B cell (primary cell): ENCODE measurements at regions not wholly inside any gene's neighbourhood (a gene's known extent, or its start where the extent isn't known, plus 50 kb on each side); places are given as distances from the start of the nearest gene placed in this dataset.

Experiments used
- ATAC-seq: fragments of 200-7000 bp; cut with Tn5 transposase; one replicate; pipeline ENCODE4 v1.10.0; 2021; ENCODE audit warnings: low read depth, mild to moderate bottlenecking, moderate number of reproducible peaks, moderate library complexity
- CTCF ChIA-PET: fragments of 350-600 bp; sonication (Branson Sonifier 250); formaldehyde crosslinking; loops from one replicate; lab custom pipeline; 2021; ENCODE audit warnings: antibody characterized with exemption, inconsistent platforms; lab: Charles Lee
- POLR2A ChIA-PET: fragments of 350-600 bp; sonication (Branson Sonifier 250); formaldehyde crosslinking; loops from one replicate; lab custom pipeline; 2021; ENCODE audit warnings: antibody characterized with exemption; lab: Charles Lee
- DNase-seq: peaks from one replicate; pipeline ENCODE4 v3.0.0; 2013
- H2AFZ ChIP-seq: 2 replicates; pipeline ENCODE4 v1.6.1; 2012; ENCODE audit warnings: mild to moderate bottlenecking, low read depth, low read length; ENCODE audit not compliant: insufficient read depth, poor library complexity, severe bottlenecking
- H3K27ac ChIP-seq, 2 donors: 1 replicate in 1 of 2; 2 replicates in 1 of 2; pipeline ENCODE4 v1.5.1; 2012 to 2013; ENCODE audit warnings: low read length in 2 of 2, mild to moderate bottlenecking in 2 of 2, moderate library complexity in 1 of 2
- H3K27me3 ChIP-seq, 4 experiments: fragments of 200-600 bp in 1 of 4; sonication (generic) in 1 of 4; replicated peaks in 1 of 4; 1 replicate in 2 of 4; 2 replicates in 2 of 4; pipeline versions ENCODE4 v1.6.1 to v1.7.0; 2013 to 2016; ENCODE audit warnings: low read length in 3 of 4, mild to moderate bottlenecking in 2 of 4, mixed read lengths in 1 of 4, moderate library complexity in 1 of 4; ENCODE audit not compliant: insufficient read depth in 4 of 4, control insufficient read depth in 3 of 4; ENCODE audit errors: control extremely low read depth in 1 of 4
- H3K36me3 ChIP-seq, 2 experiments: replicated peaks in 1 of 2; 1 replicate in 1 of 2; 2 replicates in 1 of 2; pipeline versions ENCODE4 v1.6.1 to v1.7.1; 2013; ENCODE audit warnings: low read length in 1 of 2; ENCODE audit not compliant: insufficient read depth in 2 of 2, control insufficient read depth in 1 of 2; ENCODE audit errors: control extremely low read depth in 1 of 2, extremely low read depth in 1 of 2
- H3K4me1 ChIP-seq, 2 donors: fragments of 200-600 bp in 1 of 2; sonication (generic) in 1 of 2; 1 replicate in 1 of 2; 2 replicates in 1 of 2; pipeline versions ENCODE4 v1.5.1 to v1.6.1; 2013 to 2017; ENCODE audit warnings: low read length in 2 of 2; ENCODE audit not compliant: control insufficient read depth in 2 of 2, insufficient read depth in 2 of 2
- H3K4me2 ChIP-seq: replicated peaks from 2 replicates; pipeline ENCODE3; 2012; ENCODE audit warnings: mild to moderate bottlenecking, low read depth, low read length; ENCODE audit not compliant: poor library complexity, severe bottlenecking
- H3K4me3 ChIP-seq, 5 experiments: fragments of 200-600 bp in 1 of 5; sonication (generic) in 1 of 5; 1 replicate in 3 of 5; 2 replicates in 2 of 5; pipeline versions ENCODE4 v1.5.1 to v1.7.0; 2011 to 2016; ENCODE audit warnings: low read length in 4 of 5, mild to moderate bottlenecking in 4 of 5, low read depth in 2 of 5, control low read depth in 1 of 5, moderate library complexity in 1 of 5; ENCODE audit not compliant: insufficient read depth in 1 of 5; ENCODE audit errors: control extremely low read depth in 1 of 5, extremely low read depth in 1 of 5
- H3K79me2 ChIP-seq: fragments of 200-600 bp; sonication (generic); one replicate; pipeline ENCODE4 v1.6.0; 2016; ENCODE audit warnings: low read length; ENCODE audit not compliant: control insufficient read depth, insufficient read depth
- H3K9ac ChIP-seq: fragments of 200-600 bp; sonication (generic); 2 replicates; pipeline ENCODE4 v1.6.1; 2017; ENCODE audit warnings: mild to moderate bottlenecking, low read length, moderate library complexity
- H3K9me3 ChIP-seq, 3 donors: one replicate each; pipeline versions ENCODE4 v1.6.1 to v1.7.1; 2013; ENCODE audit warnings: low read length in 2 of 3; ENCODE audit not compliant: control insufficient read depth in 2 of 3, insufficient read depth in 1 of 3; ENCODE audit errors: control extremely low read depth in 1 of 3
- H4K20me1 ChIP-seq: 2 replicates; pipeline ENCODE4 v1.6.0; 2012; ENCODE audit warnings: mild to moderate bottlenecking, low read length; ENCODE audit not compliant: insufficient read depth, control insufficient read depth, poor library complexity, severe bottlenecking
- H3K27ac Mint-ChIP-seq: one replicate; pipeline ENCODE4 v1.8.0; 2021; ENCODE audit warnings: mixed read lengths
- H3K27me3 Mint-ChIP-seq: one replicate; pipeline ENCODE4 v1.8.0; 2021; ENCODE audit warnings: mixed read lengths
- H3K4me1 Mint-ChIP-seq: one replicate; pipeline ENCODE4 v1.8.0; 2021; ENCODE audit warnings: mixed read lengths
- H3K4me3 Mint-ChIP-seq: one replicate; pipeline ENCODE4 v1.8.0; 2021; ENCODE audit warnings: mixed read lengths
- H3K9me3 Mint-ChIP-seq: one replicate; pipeline ENCODE4 v1.8.0; 2022; ENCODE audit warnings: mixed read lengths; ENCODE audit not compliant: insufficient read depth
- CTCF ChIP-seq: fragments of 200-600 bp; IDR thresholded peaks from one replicate; pipeline ENCODE4 v1.8.0; 2022; ENCODE audit warnings: antibody characterized with exemption, mild to moderate bottlenecking
- EZH2 ChIP-seq: IDR thresholded peaks from 2 replicates; pipeline ENCODE4 v1.6.1; 2012; ENCODE audit warnings: borderline replicate concordance, low read depth, mild to moderate bottlenecking, moderate library complexity, low read length; ENCODE audit not compliant: insufficient read depth, poor library complexity, severe bottlenecking
- WGBS: methylation state at CpG from one replicate; pipeline ENCODE4 v1.1.5; 2013; ENCODE audit warnings: missing lambda C conversion rate; ENCODE audit not compliant: insufficient coverage; 5-methylcytosine and 5-hydroxymethylcytosine counted together
- intact Hi-C: fragments of 100-400 bp; cut with micrococcal nuclease; formaldehyde crosslinking; loops from one replicate; pipeline ENCODE4 v1.10.0; 2022

DNA sequence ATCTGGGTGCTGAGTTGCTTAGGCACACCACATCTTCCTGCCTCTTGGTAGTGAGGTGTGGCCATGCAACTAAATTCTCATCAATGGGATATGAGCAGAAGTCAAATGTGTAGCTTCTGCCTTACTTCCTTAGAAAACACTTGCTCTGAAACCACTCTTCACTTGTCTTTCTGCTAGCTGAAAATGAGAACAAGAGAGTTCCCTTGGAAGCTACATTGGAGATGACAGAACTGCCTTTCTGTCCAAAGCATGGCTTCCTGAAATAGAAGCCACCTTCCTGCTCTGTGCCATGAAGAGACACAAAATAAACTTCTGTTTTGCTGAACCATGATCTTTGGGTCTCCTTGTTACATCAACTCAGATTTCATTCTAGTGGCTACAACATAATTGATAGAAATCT is 659.9 kb downstream of the IRS1 start:
- no peak overlapping the region for H3K27ac Mint-ChIP-seq
- H3K4me1 Mint-ChIP-seq = peaks cover 18% of the 10 kb centered on the region
- ATAC-seq = no peak
- ChIA-PET POLR2A (no interaction called here), CTCF (no interaction called here)
- TF ChIP-seq CTCF = no peak
- no peak for TF ChIP-seq EZH2
- no peak overlapping the region for H3K4me2 ChIP-seq
- no peaks in the 10 kb centered on the region for H3K9me3 ChIP-seq
- H3K27ac ChIP-seq = no peak overlapping the region
- no peak for DNase-seq
- H3K4me3 ChIP-seq = no peak overlapping the region
- no peaks in the 10 kb centered on the region for H3K9me3 Mint-ChIP-seq
- H4K20me1 ChIP-seq = no peaks in the 10 kb centered on the region
- intact Hi-C loops = no loop called here
- peaks cover 17 to 23% of the 10 kb centered on the region in 2 donors for H3K4me1 ChIP-seq
- no peaks in the 10 kb centered on the region for H3K36me3 ChIP-seq
- no peak overlapping the region for H3K4me3 Mint-ChIP-seq
- no peaks in the 10 kb centered on the region for H3K79me2 ChIP-seq
- H2AFZ ChIP-seq = no peak overlapping the region
- H3K9ac ChIP-seq = no peak overlapping the region
- no peaks in the 10 kb centered on the region for H3K27me3 ChIP-seq
- no peaks in the 10 kb centered on the region for H3K27me3 Mint-ChIP-seq

- Mint-ChIP-seq H3K4me1 (peaks cover 18% of the 10 kb centered on the region), H3K4me3 (no peak overlapping the region), H3K9me3 (no peaks in the 10 kb centered on the region), H3K27ac (peak overlapping the region; percentile 1), H3K27me3 (peaks cover 10% of the 10 kb centered on the region)
- H4K20me1 ChIP-seq = no peaks in the 10 kb centered on the region
- POLR2A ChIA-PET = no interaction called here
- H3K4me3 ChIP-seq = no peak overlapping the region
- TF ChIP-seq CTCF (no peak), EZH2 (no peak)
- no peaks in the 10 kb centered on the region for H3K27me3 ChIP-seq
- H3K36me3 ChIP-seq = no peaks in the 10 kb centered on the region
- no peak for DNase-seq
- no peak overlapping the region for H2AFZ ChIP-seq
- WGBS = 47% methylated on average over 2 of the region's 4 CpGs
- H3K79me2 ChIP-seq = no peaks in the 10 kb centered on the region
- peak; percentile 31 for ATAC-seq
- H3K9ac ChIP-seq = peak overlapping the region; percentile 18
- H3K27ac ChIP-seq = peak overlapping the region in 1 of 2 donors; percentile 66
- CTCF ChIA-PET = no interaction called here
- H3K4me1 ChIP-seq = peaks cover 17 to 23% of the 10 kb centered on the region in 2 donors
- H3K9me3 ChIP-seq = no peaks in the 10 kb centered on the region
- peak overlapping the region; percentile 51 for H3K4me2 ChIP-seq
- intact Hi-C loops = no loop called here
Observed at GRCh38 chr2:226137201-226137811, 662.3 kb downstream of the IRS1 start.
